ENCODE measurements at regions not wholly inside any gene's neighbourhood (a gene's known extent, or its start where the extent isn't known, plus 50 kb on each side); places are given as distances from the start of the nearest gene placed in this dataset.
"Not testable (repeated sequence)": the region's sequence is repeated elsewhere in the genome, so short reads cannot be mapped to it uniquely, and the experiment has no call there.

DNA sequence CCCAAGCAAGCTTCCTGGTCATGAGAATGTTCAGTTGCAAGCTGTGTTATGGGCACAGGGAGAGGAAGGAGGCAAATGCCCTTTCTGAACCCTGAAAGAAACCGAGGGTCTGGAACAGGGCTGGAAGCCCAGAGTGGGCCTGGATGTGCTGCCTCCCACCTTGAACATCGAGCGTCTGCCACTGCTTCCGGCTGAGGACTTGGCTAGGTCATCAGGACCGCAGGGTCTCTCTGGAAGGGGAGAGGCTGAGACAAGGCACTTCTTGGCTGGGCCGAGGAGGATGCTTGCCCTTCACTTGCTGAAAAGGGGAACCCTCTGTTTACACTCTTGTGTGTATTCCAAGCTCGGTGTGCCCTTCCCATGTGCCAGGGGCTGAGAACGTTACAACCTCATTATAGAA, 168.0 kb upstream of the C1orf174 start:
- no peak for DNase-seq

GRCh38 chr1:4071653-4072052, 171.6 kb upstream of the C1orf174 start:
- no peak for DNase-seq

DNA sequence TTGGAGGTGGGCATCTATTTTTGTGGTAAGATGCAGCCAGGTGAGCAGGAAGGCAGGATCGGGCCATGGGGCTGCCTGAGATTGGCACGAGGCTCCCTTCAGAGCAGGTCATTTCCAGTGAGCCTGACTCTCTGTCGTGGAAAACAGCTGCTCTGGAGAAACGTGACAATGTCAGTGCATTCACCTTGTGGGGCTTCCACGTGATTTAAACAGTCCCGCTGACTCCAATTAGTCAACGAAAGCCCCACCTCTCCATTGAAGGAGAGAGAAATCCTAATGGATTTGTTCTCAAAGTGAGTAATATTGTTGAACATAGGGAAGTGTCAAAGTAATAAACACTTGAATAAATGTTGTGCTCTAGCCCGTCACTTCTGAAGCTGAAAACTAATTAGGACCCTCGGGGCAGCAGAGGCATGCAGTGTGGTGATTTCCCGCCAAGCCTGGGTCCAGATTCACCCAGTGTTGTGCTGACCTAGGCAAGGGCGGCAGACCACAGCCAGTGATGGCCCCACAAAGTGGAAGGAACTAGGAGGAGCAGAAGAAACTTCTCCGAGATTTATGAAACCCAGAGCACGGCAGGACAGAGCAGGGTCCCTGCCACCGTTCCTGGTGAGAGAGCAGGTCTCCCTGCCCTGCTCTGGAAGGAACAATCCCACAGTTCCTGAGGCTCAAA, 172.5 kb upstream of the C1orf174 start:
- no peak for DNase-seq

DNA sequence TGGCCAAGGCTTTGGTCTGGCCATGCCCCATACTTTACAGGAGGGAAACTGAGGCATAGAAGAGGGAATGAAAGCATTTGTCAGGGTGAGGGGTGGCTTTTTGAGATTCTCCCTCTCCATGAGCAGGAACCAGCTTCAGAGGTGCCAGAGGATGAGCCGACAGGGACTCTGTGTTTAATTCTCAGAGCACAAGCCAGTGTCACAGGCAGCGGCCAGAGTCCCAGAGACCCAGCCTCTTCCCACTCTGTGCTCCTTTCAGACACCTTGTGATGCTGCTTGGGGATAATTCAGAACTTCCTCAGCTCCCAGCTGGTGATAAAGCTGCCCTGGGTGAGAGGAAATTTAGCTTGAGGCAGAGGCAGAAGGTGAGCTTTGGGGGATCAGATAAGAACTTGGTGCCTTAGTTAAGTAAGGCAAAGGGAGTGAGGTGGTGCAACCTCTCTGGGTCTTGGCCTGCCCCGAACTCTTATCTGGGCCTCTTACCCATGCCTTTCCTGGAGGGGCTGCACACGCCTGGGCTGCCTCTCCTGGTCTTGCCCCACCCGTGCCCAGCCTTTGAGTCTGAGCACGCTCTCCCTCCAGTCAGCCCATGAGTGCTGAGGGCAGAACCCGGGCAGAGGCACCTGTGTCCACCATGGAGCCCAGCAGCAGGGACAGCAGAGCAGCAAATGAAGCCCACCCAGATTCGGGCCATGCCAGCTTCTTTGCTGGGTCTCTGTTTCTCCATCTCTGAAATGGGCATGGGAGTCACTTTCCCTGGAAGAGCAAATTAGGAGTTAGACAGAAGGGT, 175.6 kb upstream of the C1orf174 start:
- DNase-seq = no peak

- no peak for DNase-seq
Observed at GRCh38 chr1:4076346-4076745, 176.3 kb upstream of the C1orf174 start.

- DNase-seq = not testable (repeated sequence)
Observed at GRCh38 chr1:4078091-4078962, 178.3 kb upstream of the C1orf174 start.

DNA sequence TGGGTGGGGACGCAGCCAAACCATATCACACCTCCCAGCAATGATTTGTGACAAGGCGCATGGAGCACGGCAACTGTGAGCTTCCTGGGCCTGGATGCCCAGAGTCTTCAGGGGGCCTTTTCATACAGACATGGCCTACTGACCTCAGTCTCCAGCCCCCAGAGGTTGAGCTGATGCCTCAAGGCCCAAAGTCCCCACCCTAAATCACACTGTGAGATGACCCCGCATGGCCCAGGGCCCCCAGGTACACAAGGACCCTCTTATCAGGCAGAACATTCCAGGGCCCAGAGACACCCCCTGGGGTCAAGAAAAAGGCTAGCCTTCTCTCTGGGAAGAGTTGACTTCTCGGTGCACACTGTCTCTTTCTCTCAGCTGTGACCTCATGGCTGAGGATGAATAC, 179.7 kb upstream of the C1orf174 start:
- DNase-seq = no peak

GRCh38 chr1:4081806-4082711, 182.0 kb upstream of the C1orf174 start:
- no peak for DNase-seq

- DNase-seq = no peak
Observed at GRCh38 chr1:4083231-4084047, 183.4 kb upstream of the C1orf174 start.

GRCh38 chr1:4084048-4084431, 184.0 kb upstream of the C1orf174 start:
- no peak for DNase-seq

GRCh38 chr1:4084446-4084845, 184.4 kb upstream of the C1orf174 start:
- no peak for DNase-seq

- DNase-seq = no peak
Observed at GRCh38 chr1:4084896-4085295, 184.8 kb upstream of the C1orf174 start.

DNA sequence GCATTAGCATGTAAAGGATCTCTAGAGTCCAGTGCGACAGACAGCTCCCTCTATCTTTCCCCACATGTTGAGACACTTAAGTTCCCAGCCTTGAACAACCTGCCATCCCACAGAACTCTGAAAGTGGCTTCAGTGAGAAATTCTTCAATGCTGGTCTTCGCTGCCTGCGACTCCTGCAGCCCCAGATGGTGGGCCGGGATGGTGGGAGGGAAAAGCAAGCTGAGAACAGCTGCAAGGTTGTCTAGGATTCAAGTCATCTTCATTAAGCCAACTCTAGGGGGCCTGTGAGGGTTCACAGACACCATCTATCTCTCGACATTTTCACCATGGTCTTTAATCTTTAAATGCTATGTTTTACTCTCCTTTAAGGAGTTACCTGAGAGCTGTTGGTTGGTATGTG, 185.5 kb upstream of the C1orf174 start:
- no peak for DNase-seq

- no peak for DNase-seq
Observed at GRCh38 chr1:4086085-4086850, 186.2 kb upstream of the C1orf174 start.

DNA sequence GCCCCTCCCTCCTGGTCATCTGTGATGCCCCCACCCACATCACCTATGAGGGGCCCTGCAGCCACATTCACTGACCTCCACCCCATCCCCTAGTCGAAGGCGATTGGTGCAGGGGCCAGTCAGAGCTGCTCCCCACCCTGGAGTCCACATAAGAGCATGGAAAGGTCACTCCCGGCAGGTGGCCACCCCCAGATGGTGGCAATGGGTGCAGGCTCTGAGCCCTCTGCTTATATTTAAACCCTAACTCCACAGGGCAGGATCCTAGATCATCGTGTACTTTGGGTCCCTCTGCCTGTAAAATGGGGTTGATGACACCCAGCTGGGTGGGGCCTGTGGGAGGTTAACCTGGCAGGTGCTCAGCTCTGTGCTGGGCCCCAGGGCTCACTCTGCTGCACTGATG, 186.8 kb upstream of the C1orf174 start:
- DNase-seq = no peak

GRCh38 chr1:4087530-4088420, 187.7 kb upstream of the C1orf174 start:
- no peak for DNase-seq

DNA sequence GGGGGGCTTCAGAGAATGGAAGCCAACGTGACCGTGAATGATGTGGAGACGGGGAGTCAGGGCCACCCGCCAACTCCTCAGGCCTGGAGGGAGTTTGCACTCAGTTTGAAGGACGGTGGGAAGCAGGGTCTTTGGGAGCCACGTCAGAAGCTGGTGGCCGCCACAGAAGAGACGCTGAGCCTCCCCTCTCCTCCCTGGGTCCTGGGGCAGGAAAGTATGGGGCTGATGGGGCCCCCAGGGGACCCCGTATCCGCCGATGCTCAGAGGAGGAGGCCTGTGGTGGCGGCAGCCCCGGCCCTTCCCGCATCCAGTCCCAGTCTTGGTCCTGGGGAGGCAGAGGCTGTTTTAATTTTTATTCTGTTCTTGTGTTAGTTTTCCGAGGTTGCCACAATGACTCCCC, 188.6 kb upstream of the C1orf174 start:
- no peak for DNase-seq

DNA sequence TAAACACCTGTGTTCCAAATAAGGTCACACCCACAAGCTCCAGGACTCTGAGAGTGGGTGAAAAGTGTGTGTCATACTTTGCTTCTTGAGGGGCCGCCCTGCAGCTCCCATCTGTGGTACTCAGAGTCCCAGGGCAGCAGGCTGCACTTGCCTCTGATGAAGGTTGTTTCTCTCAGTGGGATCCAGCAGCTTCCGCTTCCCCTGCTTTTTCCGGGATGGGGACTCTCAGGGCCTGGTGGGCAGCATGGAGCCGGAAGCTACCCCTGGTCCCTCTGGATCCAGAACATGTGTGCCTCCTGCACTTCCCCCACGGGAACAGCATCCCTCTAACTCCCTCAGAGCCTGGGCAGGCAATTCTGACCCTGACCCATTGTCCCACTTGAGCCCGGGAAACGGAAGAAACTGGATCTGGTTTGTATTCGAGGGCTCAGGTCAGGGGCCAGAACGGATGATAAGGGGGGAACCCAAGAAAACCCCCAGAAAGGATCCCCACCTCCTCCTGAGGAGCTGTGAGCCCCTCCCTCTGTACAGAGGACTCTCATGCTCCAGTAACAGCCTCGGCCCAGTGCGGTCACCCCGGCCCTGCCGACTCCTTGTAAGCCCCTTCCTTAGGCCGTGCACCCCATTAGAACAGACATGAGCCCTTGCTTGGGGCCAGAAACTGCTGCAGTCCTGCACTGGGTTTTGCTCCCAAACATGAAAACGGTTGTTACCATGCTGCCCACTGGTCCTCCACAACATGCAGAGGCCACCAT, 189.5 kb upstream of the C1orf174 start:
- no peak for DNase-seq

DNA sequence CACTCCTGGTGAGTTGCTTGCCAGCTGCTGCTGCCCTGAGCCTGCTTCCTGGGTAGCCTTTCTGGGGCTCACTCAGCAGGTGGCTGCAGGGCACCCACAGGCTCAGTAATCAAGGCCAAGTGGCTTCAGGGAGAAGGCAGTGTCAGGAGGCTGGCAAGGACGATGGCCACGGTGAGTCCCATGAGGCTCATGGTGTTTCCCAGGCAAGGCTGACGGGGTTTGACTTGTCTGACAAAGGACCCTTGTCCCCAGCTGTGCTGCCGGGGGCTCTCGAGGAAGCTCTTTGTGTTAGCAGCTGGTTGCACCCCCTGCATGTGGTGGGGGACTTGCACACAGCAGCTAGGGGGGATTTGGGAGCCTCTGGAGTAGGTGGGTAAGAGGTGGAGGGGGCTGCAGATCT, 190.5 kb upstream of the C1orf174 start:
- no peak for DNase-seq

All from activated naive CD4-positive, alpha-beta T cell treated with Interleukin-2 at 50 U/mL for 16 hours (primary cell).